ENCODE measurements at regions not wholly inside any gene's neighbourhood (a gene's known extent, or its start where the extent isn't known, plus 50 kb on each side); places are given as distances from the start of the nearest gene placed in this dataset.

DNA sequence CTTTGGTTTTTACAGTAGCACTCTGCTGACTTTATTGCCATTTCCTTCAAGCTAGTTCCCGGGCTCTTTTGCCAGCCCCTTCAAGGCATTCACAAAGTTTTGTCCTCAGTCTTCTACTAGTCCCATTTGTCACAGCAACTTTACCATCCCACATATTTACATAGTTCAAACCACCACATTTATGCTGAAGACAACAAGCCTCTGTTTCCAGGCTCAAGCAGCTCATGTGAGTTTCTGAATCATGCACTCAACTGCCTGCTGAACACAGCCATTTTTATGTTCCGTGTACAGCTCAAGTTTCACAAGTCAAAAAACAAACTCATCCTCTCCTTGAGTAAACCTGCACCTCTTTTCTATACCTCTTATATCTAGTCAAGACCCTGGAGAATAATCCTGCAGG, 977.0 kb upstream of the SLC10A2 start:
- no peaks in the 10 kb centered on the region for H3K27me3 ChIP-seq (ENCODE audit: insufficient read depth, low read depth, severe bottlenecking)
- TF ChIP-seq, protein P1, sequence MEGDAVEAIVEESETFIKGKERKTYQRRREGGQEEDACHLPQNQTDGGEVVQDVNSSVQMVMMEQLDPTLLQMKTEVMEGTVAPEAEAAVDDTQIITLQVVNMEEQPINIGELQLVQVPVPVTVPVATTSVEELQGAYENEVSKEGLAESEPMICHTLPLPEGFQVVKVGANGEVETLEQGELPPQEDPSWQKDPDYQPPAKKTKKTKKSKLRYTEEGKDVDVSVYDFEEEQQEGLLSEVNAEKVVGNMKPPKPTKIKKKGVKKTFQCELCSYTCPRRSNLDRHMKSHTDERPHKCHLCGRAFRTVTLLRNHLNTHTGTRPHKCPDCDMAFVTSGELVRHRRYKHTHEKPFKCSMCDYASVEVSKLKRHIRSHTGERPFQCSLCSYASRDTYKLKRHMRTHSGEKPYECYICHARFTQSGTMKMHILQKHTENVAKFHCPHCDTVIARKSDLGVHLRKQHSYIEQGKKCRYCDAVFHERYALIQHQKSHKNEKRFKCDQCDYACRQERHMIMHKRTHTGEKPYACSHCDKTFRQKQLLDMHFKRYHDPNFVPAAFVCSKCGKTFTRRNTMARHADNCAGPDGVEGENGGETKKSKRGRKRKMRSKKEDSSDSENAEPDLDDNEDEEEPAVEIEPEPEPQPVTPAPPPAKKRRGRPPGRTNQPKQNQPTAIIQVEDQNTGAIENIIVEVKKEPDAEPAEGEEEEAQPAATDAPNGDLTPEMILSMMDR (IDR thresholded peaks at IDR 0.05; ENCODE audit: low read depth, low read length), result no peak
- H3K9me3 ChIP-seq (ENCODE audit: severe bottlenecking), result peaks cover 4% of the 10 kb centered on the region

DNA sequence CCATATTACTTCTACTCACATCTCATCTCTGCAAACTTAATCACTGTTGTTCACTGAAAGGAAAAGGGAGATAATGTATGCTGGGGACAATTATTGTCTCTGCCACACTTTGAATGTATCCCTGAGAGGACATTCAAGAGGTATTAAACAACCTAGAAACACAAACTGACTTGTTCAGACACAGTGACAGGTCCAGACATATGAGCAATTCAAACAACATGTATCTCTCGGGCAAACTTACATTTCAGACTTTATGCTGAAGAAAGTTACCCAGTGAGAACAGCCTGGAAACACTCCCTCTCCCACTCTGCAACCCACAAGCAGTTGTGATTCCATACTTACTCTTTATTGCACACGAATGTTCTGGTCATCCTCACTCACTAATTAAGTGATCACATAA, 968.7 kb upstream of the SLC10A2 start:
- no peaks in the 10 kb centered on the region for H3K36me3 ChIP-seq
- H3K27me3 ChIP-seq (ENCODE audit: insufficient read depth, low read depth, severe bottlenecking), result no peaks in the 10 kb centered on the region
- H3K4me3 ChIP-seq (ENCODE audit: low read depth, low read length), result no peak overlapping the region
- peaks cover 3% of the 10 kb centered on the region for H3K9me3 ChIP-seq (ENCODE audit: severe bottlenecking)
- no peak overlapping the region for H3K27ac ChIP-seq
- TF ChIP-seq, protein P1 (IDR thresholded peaks at IDR 0.05; ENCODE audit: low read depth, low read length), result no peak
- DNase-seq, result no peak

More for the DNA sequence above, 977.0 kb upstream of the SLC10A2 start:
- H3K27ac ChIP-seq, result no peak overlapping the region
- H3K36me3 ChIP-seq, result no peaks in the 10 kb centered on the region
- DNase-seq, result no peak
- no peak overlapping the region for H3K4me3 ChIP-seq (ENCODE audit: low read depth, low read length)

GRCh38 chr13:104025303-104025702, 959.1 kb upstream of the SLC10A2 start:
- Histone ChIP-seq H3K4me3 (ENCODE audit: low read depth, low read length) (no peak overlapping the region), H3K9me3 (ENCODE audit: severe bottlenecking) (no peaks in the 10 kb centered on the region), H3K36me3 (no peaks in the 10 kb centered on the region), H3K27me3 (ENCODE audit: insufficient read depth, low read depth, severe bottlenecking) (no peaks in the 10 kb centered on the region), H3K27ac (no peak overlapping the region)
- TF ChIP-seq, protein P1 (IDR thresholded peaks at IDR 0.05; ENCODE audit: low read depth, low read length), result no peak
- no peak for DNase-seq

DNA sequence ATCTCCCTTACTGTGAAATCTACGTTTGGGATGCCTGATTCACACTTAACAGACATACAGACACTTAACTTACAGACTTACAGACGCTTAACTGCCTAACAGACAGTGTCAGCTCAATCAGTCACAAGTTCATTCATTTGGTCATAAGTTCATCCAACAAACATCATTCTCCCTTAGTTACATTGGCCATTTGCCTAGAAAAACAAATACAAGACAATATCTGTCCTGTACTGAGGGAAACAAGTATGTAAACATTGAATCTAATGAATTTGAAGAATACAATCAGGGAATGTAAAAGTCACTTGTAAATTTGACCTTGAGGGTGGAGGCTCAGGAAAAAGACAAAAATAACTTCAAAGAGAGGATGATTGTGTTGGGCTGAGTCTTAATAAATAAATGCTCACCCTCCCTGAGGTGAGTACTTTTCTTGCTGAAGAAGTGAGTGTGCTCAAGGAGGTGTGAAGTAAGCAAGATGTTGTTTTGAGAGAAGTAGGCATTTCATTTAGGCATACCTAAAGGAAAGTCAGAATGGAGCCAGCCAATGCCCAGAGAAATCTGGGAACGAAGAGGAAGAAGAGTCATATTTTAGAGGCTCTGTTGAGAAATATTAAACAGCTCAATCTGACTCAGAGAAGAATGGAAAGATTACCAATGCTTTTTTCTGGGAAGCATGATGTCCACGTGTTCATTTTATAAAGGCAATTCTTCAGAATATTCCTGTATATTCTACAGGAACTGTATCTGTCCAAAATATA, 958.4 kb upstream of the SLC10A2 start:
- no peaks in the 10 kb centered on the region for H3K36me3 ChIP-seq
- H3K27ac ChIP-seq, result no peak overlapping the region
- DNase-seq, result no peak
- TF ChIP-seq, protein P1 (IDR thresholded peaks at IDR 0.05; ENCODE audit: low read depth, low read length), result no peak
- no peaks in the 10 kb centered on the region for H3K9me3 ChIP-seq (ENCODE audit: severe bottlenecking)
- no peak overlapping the region for H3K4me3 ChIP-seq (ENCODE audit: low read depth, low read length)
- no peaks in the 10 kb centered on the region for H3K27me3 ChIP-seq (ENCODE audit: insufficient read depth, low read depth, severe bottlenecking)

- DNase-seq, result no peak
- Histone ChIP-seq H3K27me3 (ENCODE audit: insufficient read depth, low read depth, severe bottlenecking) (no peaks in the 10 kb centered on the region), H3K4me3 (ENCODE audit: low read depth, low read length) (no peak overlapping the region), H3K36me3 (no peaks in the 10 kb centered on the region), H3K27ac (no peak overlapping the region), H3K9me3 (ENCODE audit: severe bottlenecking) (no peaks in the 10 kb centered on the region)
- TF ChIP-seq, protein P1 (IDR thresholded peaks at IDR 0.05; ENCODE audit: low read depth, low read length), result no peak
Observed at GRCh38 chr13:104021806-104022397, 955.7 kb upstream of the SLC10A2 start.
